NCI-H446 treated with DMSO at 0.1 percent for 48 hours (cell line): ENCODE measurements at regions not wholly inside any gene's neighbourhood (a gene's known extent, or its start where the extent isn't known, plus 50 kb on each side); places are given as distances from the start of the nearest gene placed in this dataset.

Source experiments
- DNase-seq: peaks from one replicate; lab custom pipeline; 2025; lab: John Stamatoyannopoulos, UW

DNA sequence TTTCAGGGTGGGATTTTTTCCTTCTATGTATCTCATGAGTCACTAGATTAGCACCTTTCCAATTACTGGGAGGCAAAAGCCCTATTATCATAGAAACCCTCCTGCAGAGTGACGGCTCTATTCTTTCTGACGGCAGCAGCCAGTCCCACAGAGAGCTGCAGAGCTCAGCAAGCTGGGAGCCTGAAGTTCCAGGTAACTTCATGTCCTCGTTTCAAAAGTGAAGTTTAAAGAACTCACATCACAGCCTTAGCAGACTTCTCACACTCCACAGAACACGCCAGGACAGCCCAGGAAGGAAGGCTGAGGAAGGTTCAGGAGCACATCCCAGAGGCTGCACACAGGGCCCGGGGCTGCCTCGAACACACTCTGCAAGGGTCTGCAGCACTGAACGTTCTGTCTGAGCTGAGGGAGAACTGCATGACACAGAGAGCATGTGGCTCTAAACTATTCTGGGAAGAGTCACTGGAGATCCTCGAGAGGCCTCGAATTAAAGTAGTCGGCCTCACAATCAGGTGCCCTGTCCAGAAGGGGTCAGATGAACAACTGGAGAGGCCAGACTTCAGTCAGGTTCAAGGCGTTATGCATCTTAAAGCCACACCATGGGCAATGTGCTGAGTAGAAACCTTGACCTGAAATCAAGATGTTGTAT lies 104.2 kb upstream of the DRD2 start:
- DNase-seq = no peak

- no peak for DNase-seq
Observed at GRCh38 chr11:113578715-113579250, 103.6 kb upstream of the DRD2 start.

DNA sequence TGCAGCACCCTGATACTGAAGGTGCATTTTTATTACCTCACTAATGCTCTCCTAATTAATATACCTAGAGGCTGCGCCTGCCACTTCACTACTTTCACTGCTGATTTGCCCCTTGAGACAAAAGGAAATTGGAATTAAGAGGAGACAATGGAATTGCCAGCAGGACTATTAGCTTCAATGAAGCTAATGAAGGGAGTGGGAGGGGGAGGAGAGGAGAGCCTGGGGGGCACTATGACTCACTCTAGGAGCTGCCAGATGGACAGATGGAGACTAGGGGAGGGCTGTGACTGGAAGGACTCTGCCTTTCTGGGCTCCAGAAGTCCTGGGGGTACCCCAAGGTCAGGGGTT lies 102.8 kb upstream of the DRD2 start:
- DNase-seq = no peak

- no peak for DNase-seq
Observed at GRCh38 chr11:113577356-113578032, 102.3 kb upstream of the DRD2 start.

GRCh38 chr11:113574586-113574985 lies 99.4 kb upstream of the DRD2 start:
- no peak for DNase-seq

- DNase-seq = no peak
Observed at GRCh38 chr11:113574171-113574570, 99.0 kb upstream of the DRD2 start.

DNA sequence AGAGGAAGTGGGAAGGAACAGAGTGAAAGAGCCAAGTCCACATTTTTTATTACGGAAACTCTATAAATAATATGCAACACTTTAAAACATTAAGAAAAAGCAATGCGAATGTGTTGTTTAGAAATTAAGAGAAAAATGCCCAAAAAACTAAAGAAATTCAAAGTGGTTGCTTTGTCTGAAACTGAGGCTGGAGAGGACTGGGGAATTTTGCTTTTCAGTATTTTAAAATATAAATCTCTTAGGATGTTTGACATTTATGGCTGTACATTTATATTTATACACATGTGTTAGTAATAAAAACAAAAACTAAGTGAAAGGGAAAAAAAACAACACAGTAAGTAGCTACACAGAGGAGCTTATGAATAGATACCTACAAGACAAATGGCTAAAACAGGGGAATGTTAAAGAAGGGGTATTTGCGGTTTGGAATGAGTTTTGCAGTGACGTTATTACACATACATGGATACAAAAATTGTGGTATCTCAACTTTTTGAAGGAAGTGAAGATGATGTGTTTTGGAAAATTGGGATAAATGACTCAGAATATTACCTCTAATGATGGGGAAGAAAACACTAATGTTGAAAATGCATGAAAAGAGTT lies 97.0 kb upstream of the DRD2 start:
- DNase-seq = no peak

GRCh38 chr11:113571531-113571930 lies 96.3 kb upstream of the DRD2 start:
- no peak for DNase-seq

DNA sequence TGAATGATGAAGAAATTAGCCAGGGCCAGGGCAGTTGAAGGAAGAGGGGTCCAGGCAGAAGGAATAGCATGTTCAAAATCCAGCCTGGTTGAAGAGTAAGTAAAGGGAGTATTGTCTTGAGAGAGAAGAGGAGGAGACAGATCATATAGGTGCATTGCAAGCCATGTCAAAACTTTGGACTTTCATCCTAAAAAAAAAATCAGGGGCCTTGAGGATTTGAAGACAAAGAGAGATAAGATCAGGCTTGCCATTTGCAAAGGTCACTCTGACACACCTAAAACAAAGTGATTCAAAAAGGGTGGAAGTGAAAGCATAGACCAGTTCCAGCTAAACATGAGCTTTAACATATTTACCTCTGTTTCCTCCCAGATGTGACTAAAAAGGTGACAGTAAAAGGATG lies 95.7 kb upstream of the DRD2 start:
- DNase-seq = no peak

- no peak for DNase-seq
Observed at GRCh38 chr11:113569391-113569790, 94.2 kb upstream of the DRD2 start.

GRCh38 chr11:113568566-113568965 lies 93.4 kb upstream of the DRD2 start:
- no peak for DNase-seq

- DNase-seq = no peak
Observed at GRCh38 chr11:113567867-113568544, 92.8 kb upstream of the DRD2 start.

DNA sequence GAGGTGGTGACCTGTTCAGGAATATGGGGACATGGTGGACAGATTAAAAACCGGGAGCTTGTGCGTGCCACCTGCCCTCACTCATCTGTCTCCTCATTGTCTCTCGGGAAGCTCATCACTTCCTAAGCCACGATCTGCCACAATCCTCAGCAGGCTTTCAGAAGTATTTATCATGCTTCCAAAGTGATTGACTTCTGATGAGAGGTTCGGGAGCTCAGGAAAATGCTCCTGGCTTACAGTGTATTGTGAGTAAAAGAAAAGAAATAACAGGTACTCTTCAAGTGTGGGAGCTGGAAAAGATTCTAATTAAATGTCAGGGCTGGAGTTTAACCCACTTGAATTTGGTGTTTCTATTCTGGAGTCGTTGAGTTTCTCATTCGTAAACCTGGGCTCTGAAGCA lies 91.9 kb upstream of the DRD2 start:
- no peak for DNase-seq

DNA sequence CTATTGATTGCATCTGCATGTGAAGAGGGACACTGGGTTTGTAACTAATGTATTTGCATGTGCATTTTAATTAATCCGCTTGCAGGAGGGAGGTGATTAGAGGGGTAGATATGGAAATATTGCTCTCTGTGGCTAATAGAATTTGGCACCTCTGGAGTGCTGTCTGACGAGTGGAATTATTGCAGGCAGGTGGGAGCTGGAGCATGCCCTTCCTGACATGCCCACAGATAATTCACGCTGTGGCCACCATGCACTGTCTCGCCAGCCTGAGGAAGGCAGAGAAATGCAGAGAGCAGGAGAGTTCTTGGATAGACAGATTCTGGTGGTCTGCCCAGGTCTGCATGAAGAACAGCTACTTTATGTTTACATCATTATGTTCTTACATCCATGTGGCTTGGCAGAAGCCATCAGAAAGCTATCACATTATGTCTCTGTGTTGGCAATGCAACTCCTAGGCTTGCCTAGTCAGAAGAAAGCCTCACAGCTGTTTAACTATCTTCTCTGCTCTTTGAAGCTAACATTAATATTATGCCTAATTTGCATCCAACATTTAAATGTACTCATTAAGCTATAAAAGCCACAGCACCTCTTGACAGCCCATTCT lies 89.4 kb upstream of the DRD2 start:
- no peak for DNase-seq

DNA sequence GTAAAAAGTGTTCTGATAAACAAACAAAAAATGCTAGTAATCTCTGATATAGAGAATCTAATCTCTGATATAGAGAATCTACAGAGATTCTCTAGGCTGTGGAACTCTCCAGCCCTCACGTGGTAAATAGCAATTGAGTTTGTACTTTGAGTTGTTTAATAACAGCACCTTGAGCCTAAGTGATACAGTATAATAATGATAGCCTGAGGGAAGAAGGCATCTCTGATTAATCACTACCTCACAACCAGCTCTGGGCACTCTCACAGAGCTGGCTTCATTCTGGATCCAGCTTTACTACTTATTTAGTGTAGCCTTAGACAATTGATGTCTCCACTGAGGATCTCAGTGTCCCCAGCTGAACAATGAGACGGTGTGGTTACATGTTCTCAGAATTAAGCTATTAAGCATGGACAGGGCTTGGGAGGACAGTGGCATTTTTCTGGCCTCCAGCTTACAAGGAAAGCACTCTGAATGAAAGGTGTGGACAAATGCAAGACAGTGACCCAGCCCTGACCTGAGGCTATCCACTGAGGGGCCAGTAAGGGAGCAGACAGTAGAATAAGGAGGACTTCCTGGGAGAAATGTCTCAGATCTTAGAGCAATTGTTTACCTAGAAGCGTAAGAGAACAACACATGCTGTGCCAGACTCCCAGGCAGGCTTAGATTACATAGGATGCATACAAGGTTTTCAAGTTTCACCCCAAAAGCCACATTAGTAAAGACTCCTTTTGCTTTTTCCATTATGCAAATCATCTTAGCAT lies 88.7 kb upstream of the DRD2 start:
- DNase-seq = no peak

DNA sequence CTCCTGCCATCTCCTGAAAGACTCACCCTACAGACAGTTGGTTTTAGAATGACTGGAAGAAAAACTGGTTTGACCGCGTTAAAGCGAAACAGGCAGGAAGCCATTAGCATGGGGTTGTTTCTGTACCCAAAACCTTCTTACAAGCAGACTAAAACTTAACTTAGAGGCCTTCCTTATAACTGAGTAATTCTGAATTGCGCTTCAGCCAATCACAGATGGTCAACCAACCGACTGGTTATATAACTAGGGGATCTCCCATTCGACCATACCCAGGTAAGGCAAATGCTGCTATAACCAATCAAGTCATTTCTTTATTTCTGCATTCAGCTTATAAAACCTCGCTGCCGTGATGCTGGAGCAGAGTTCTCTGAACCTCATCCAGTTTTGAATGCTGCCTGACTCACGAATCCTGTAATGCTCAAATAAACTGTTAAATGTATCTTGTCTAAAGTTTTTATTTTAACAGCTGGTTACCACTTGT lies 87.8 kb upstream of the DRD2 start:
- no peak for DNase-seq

GRCh38 chr11:113562576-113562975 lies 87.4 kb upstream of the DRD2 start:
- DNase-seq = no peak

DNA sequence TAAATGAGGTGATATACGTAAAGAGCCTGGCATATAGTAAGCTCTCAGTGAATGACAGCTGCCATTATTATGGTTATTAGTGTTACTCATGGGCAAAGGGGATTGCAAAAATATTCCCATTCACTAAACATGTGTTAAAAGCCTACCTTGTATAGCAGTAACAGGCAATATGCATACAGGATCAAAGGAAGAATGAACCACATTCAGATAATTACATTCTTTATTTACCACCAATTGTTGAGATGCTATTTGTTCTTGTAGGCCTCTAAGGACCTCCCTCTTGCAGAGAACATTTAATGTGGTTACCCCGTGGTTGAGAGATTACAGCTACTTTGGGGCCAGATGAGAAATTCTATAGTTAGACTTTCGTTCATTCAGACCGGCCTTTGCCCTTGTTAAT lies 82.7 kb upstream of the DRD2 start:
- DNase-seq = no peak

GRCh38 chr11:113556036-113556435 lies 80.8 kb upstream of the DRD2 start:
- no peak for DNase-seq

GRCh38 chr11:113555071-113555619 lies 79.9 kb upstream of the DRD2 start:
- no peak for DNase-seq

DNA sequence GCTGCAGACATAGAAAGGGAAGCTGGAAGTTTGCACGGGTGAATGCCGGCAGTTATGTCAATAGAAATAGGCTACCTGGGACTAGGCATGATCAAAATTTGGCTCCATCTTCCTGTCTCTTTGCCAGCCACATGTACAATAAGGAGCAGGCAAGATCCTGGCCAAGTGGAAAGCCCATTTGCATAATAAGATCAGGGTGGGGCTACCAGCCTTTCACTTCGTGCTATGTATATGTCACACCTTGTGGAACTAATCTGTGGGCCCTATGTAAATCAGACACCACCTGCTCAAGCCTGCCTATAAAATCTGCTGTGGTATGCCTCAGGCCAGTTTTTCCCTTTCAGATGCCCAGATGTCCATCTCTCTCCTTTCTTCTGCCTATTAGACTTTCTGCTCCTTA lies 79.3 kb upstream of the DRD2 start:
- no peak for DNase-seq
